K562 (cell line): ENCODE measurements at regions not wholly inside any gene's neighbourhood (a gene's known extent, or its start where the extent isn't known, plus 50 kb on each side); places are given as distances from the start of the nearest gene placed in this dataset.

ENCODE experiments used
- ATAC-seq: fragments of 200-7000 bp; cut with Tn5 transposase; 3 replicates; pipeline ENCODE4 v1.9.1; 2020; ENCODE audit warnings: moderate library complexity
- BruUV-seq: library from RNA; stranded (reverse); fragments of 400-500 nt; replicated peaks from 2 replicates; lab custom pipeline; 2021; lab: Mats Ljungman, UMichigan
- CTCF ChIA-PET: fragments of 300-600 bp; formaldehyde crosslinking; extraction: SDS; loops from one replicate; lab custom pipeline; 2021; ENCODE audit warnings: low intra/inter-chr PET ratio; lab: Yijun Ruan, JAX
- POLR2A ChIA-PET: fragments of 300-600, 350-650 bp; sonication (Branson Sonifier 250); formaldehyde crosslinking; extraction: SDS; loops from one replicate; lab custom pipeline; 2021; ENCODE audit warnings: antibody characterized with exemption, inconsistent platforms; lab: Yijun Ruan, JAX
- DNase-seq, 4 experiments: peaks; one replicate each; pipeline versions ENCODE4 v3.0.0 to v3.0.0-alpha.2; 2011 to 2018; ENCODE audit warnings: low spot score in 3 of 4, mixed read lengths in 3 of 4; ENCODE audit errors: extremely low read depth in 1 of 4
- FAIRE-seq: peaks from 2 replicates; lab custom pipeline; 2011; peaks lifted over from hg19 to GRCh38; lab: Jason Lieb, UNC
- H2AFZ ChIP-seq: 2 replicates; pipeline ENCODE4 v1.6.0; 2011; ENCODE audit warnings: low read depth, low read length, control low read depth, inconsistent platforms
- H3K27ac ChIP-seq: fragments of 200-600 bp; 3 replicates; pipeline ENCODE4 v1.8.0; 2011; ENCODE audit warnings: low read depth, mild to moderate bottlenecking, control low read depth, inconsistent platforms, low read length, moderate library complexity, mixed read lengths; ENCODE audit errors: extremely low read depth
- H3K27me3 ChIP-seq, 2 experiments: fragments of 300-600 bp in 1 of 2; 2 replicates in 1 of 2; 3 replicates in 1 of 2; pipeline versions ENCODE4 v1.6.0 to v1.8.0; 2011; ENCODE audit warnings: inconsistent platforms in 2 of 2, low read length in 2 of 2, mild to moderate bottlenecking in 1 of 2, mixed read lengths in 1 of 2, moderate library complexity in 1 of 2; ENCODE audit not compliant: control insufficient read depth in 2 of 2, insufficient read depth in 2 of 2
- H3K36me3 ChIP-seq: fragments of 300-600 bp; 3 replicates; pipeline ENCODE4 v1.8.0; 2011; ENCODE audit warnings: mild to moderate bottlenecking, low read length, inconsistent platforms; ENCODE audit not compliant: control insufficient read depth, insufficient read depth
- H3K4me1 ChIP-seq, 2 experiments: fragments of 200-600 bp in 1 of 2; replicated peaks in 1 of 2; 2 replicates in 1 of 2; 3 replicates in 1 of 2; pipeline versions ENCODE4 v1.5.1 to v1.8.0; 2011; ENCODE audit warnings: inconsistent platforms in 2 of 2, low read length in 2 of 2, mild to moderate bottlenecking in 1 of 2, mixed read lengths in 1 of 2, moderate library complexity in 1 of 2; ENCODE audit not compliant: control insufficient read depth in 2 of 2, insufficient read depth in 2 of 2
- H3K4me2 ChIP-seq: 2 replicates; pipeline ENCODE4 v1.6.1; 2011; ENCODE audit warnings: low read length, control low read depth, inconsistent platforms, mixed read lengths; ENCODE audit not compliant: insufficient read depth
- H3K4me3 ChIP-seq: fragments of 200-600 bp; sonication (generic), shearing (Covaris generic); 2 replicates; pipeline ENCODE4 v1.5.1; 2016; ENCODE audit warnings: control low read depth, inconsistent platforms
- H3K79me2 ChIP-seq: fragments of 200-600 bp; 3 replicates; pipeline ENCODE4 v1.8.0; 2011; ENCODE audit warnings: low read length, inconsistent platforms; ENCODE audit not compliant: control insufficient read depth, insufficient read depth
- H3K9ac ChIP-seq, 2 experiments: 2 replicates each; pipeline versions ENCODE4 v1.6.0 to v1.6.1; 2011; ENCODE audit warnings: low read depth in 2 of 2, low read length in 2 of 2, control low read depth in 1 of 2, inconsistent platforms in 1 of 2, mild to moderate bottlenecking in 1 of 2, mixed read lengths in 1 of 2; ENCODE audit not compliant: insufficient read depth in 1 of 2
- H3K9me1 ChIP-seq: one replicate; pipeline ENCODE4 v1.6.0; 2011; ENCODE audit warnings: inconsistent platforms, mild to moderate bottlenecking, low read length, moderate library complexity; ENCODE audit not compliant: control insufficient read depth, insufficient read depth
- H3K9me3 ChIP-seq: replicated peaks from 2 replicates; pipeline ENCODE4 v1.5.1; 2011; ENCODE audit warnings: low read depth, low read length, inconsistent platforms; ENCODE audit not compliant: control insufficient read depth, insufficient read depth
- H4K20me1 ChIP-seq: replicated peaks from 2 replicates; pipeline ENCODE4 v1.6.1; 2011; ENCODE audit warnings: low read length, inconsistent platforms, mixed read lengths; ENCODE audit not compliant: control insufficient read depth, insufficient read depth
- CBX1 ChIP-seq: sonication (generic); IDR thresholded peaks from 2 replicates; pipeline ENCODE4 v1.6.1; 2016; ENCODE audit warnings: antibody characterized with exemption, low read depth, mild to moderate bottlenecking
- EGR1 ChIP-seq: fragments of 450-650 bp; conservative IDR thresholded peaks from 2 replicates; pipeline ENCODE4 v1.6.1; 2017; ENCODE audit warnings: mild to moderate bottlenecking
- EWSR1 ChIP-seq: fragments of 450-650 bp; IDR thresholded peaks from 2 replicates; pipeline ENCODE4 v1.6.1; 2018; ENCODE audit warnings: borderline replicate concordance, mild to moderate bottlenecking, low read depth, moderate library complexity; ENCODE audit not compliant: partially characterized antibody
- FOXK2 ChIP-seq, 2 experiments: fragments of 450-650 bp; IDR thresholded peaks in 1 of 2; conservative IDR thresholded peaks in 1 of 2; 2 replicates each; pipeline ENCODE4 v1.6.1; 2016; ENCODE audit warnings: low read depth in 2 of 2, mild to moderate bottlenecking in 1 of 2
- HDAC1 ChIP-seq, 2 experiments: fragments of 450-650 bp; IDR thresholded peaks; 2 replicates each; pipeline ENCODE4 v1.6.1; 2016 to 2017; ENCODE audit warnings: inconsistent platforms in 1 of 2, mild to moderate bottlenecking in 1 of 2, moderate library complexity in 1 of 2
- NR2C2 ChIP-seq, 2 experiments: fragments of 200-800 bp in 1 of 2; sonication (Bioruptor generic) in 1 of 2; sonication (generic) in 1 of 2; formaldehyde crosslinking in 1 of 2; IDR thresholded peaks; 2 replicates each; pipeline versions ENCODE4 v1.6.1 to v1.8.0; 2016 to 2022; ENCODE audit warnings: mild to moderate bottlenecking in 1 of 2, missing compliant biosample characterization in 1 of 2, missing genetic modification characterization in 1 of 2, missing genetic modification reagents in 1 of 2
- PHB ChIP-seq: fragments of 250-450 bp; sonication (Bioruptor Pico); IDR thresholded peaks from 2 replicates; pipeline ENCODE4 v1.5.0; 2021
- POLR2AphosphoS5 ChIP-seq: IDR thresholded peaks from 2 replicates; pipeline ENCODE4 v1.6.1; 2011; ENCODE audit warnings: mild to moderate bottlenecking, low read depth, low read length, moderate library complexity; ENCODE audit not compliant: control insufficient read depth, insufficient read depth
- POU5F1 ChIP-seq: fragments of 150-350 bp; IDR thresholded peaks from 2 replicates; pipeline ENCODE4 v1.6.1; 2014; ENCODE audit warnings: borderline replicate concordance, low read length, low read depth, mild to moderate bottlenecking; ENCODE audit not compliant: partially characterized antibody
- RAD51 ChIP-seq: fragments of 450-650 bp; IDR thresholded peaks from 2 replicates; pipeline ENCODE4 v1.7.1; 2016; ENCODE audit warnings: low read depth, mild to moderate bottlenecking, borderline replicate concordance
- RCOR1 ChIP-seq, 2 experiments: IDR thresholded peaks; 2 replicates each; pipeline ENCODE4 v1.6.1; 2012; ENCODE audit warnings: low read depth in 2 of 2, low read length in 2 of 2, borderline replicate concordance in 1 of 2, improper control_type of control experiment in 1 of 2
- SIN3B ChIP-seq: fragments of 450-650 bp; IDR thresholded peaks from 2 replicates; pipeline ENCODE4 v1.6.1; 2017; ENCODE audit warnings: low read depth, mild to moderate bottlenecking, moderate library complexity
- SPI1 ChIP-seq: IDR thresholded peaks from 2 replicates; pipeline ENCODE4 v1.6.1; 2011; ENCODE audit warnings: low read depth, low read length, control low read depth, borderline replicate concordance
- TRIM24 ChIP-seq, 2 experiments: fragments of 450-650 bp; IDR thresholded peaks; 2 replicates each; pipeline ENCODE4 v1.6.1; 2016
- ZNF146 ChIP-seq: IDR thresholded peaks from one replicate; pipeline ENCODE4 v1.6.1; 2018; ENCODE audit warnings: missing compliant biosample characterization; ENCODE audit not compliant: unreplicated experiment
- ZNF174 ChIP-seq: fragments of 250-450 bp; sonication (Bioruptor Pico); IDR thresholded peaks from 2 replicates; pipeline ENCODE4 v1.4.0; 2020; ENCODE audit warnings: mild to moderate bottlenecking
- ZNF212 ChIP-seq: fragments of 450-650 bp; formaldehyde crosslinking; IDR thresholded peaks from 2 replicates; pipeline ENCODE4 v1.4.0; 2020; ENCODE audit warnings: mild to moderate bottlenecking
- WGBS: fragments of 100-300 bp; shearing (Covaris generic); methylation state at CpG from one replicate; pipeline ENCODE4 v1.1.6; 2016; ENCODE audit warnings: low coverage, mixed read lengths; ENCODE audit not compliant: insufficient coverage; ENCODE audit errors: missing lambda C conversion rate; 5-methylcytosine and 5-hydroxymethylcytosine counted together
- in situ Hi-C: fragments of 300-500 bp; cut with MboI; formaldehyde crosslinking; loops from 4 replicates; pipeline ENCODE4 v1.15.0; 2018; ENCODE audit warnings: inconsistent platforms, mixed read lengths
- intact Hi-C: fragments of 100-400 bp; cut with micrococcal nuclease; formaldehyde crosslinking; loops from 2 replicates; pipeline ENCODE4 v1.14.2; 2022

DNA sequence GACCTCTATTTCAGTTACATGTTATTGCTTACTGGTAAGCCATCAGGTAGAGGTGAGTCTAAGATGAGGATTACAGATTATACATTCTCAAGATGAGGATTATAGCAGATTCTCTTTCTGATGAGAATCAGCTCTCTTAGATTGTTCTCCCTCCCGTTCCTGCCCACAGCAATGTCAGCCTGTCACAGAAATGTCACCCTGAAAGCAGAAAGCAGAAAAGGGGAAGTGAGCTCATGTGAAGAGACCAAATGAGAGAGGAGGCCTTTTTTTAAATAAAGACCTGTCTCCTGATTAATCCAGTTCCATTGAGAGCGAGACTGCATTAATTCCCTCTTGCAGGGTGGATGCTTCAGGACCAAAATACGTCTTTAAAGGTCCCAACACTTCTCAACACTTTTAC lies 445.6 kb downstream of the KCTD12 start:
- no peak overlapping the region for H3K4me2 ChIP-seq
- CTCF ChIA-PET, result no interaction called here
- no TSS peak for BruUV-seq

DNA sequence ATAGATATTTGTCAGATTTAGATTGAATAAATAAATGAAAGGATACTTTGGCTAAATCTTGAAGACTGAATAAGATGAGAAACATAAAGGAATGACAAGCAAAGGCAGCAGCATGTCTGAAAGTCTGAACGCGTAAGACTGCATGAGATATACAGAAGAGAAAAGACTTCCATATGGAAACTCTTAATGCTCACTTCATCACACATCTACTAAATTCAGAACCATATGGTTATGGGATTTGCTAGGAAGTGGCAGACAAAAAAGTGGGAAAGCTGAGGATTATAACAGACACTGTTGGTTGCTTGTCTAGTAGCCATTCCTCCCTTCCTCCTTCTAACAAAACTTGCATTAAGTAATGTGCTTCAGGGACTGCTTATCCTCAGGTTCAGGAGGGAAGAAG lies 446.7 kb downstream of the KCTD12 start:
- Histone ChIP-seq H3K36me3 (no peaks in the 10 kb centered on the region), H3K9me1 (no peaks in the 10 kb centered on the region), H4K20me1 (no peaks in the 10 kb centered on the region), H3K4me2 (no peak overlapping the region), H3K79me2 (no peaks in the 10 kb centered on the region), H2AFZ (no peak overlapping the region), H3K9me3 (no peaks in the 10 kb centered on the region), H3K4me3 (no peak overlapping the region), H3K27ac (no peak overlapping the region), H3K4me1 (no peaks in the 10 kb centered on the region), H3K27me3 (no peaks in the 10 kb centered on the region), H3K9ac (no peak overlapping the region)
- ATAC-seq (no peak), FAIRE-seq (no peak), DNase-seq (no peak)
- TF ChIP-seq HDAC1 (IDR thresholded peaks at IDR 0.05), result no peak
- TF ChIP-seq FOXK2 (conservative IDR thresholded peaks at IDR 0.05 in 1 of 2, IDR thresholded peaks at IDR 0.05 in 1 of 2; ENCODE audit: low read depth in 2 of 2), result no peak
- no peak for TF ChIP-seq EWSR1
- TF ChIP-seq NR2C2 (CRISPR knock-in tag; IDR thresholded peaks at IDR 0.05), result no peak
- TF ChIP-seq NR2C2 (tag; IDR thresholded peaks at IDR 0.05), result no peak
- TF ChIP-seq RCOR1 (IDR thresholded peaks at IDR 0.05; ENCODE audit: borderline replicate concordance in 1 of 2, low read depth in 2 of 2, low read length in 2 of 2), result no peak
- no peak for TF ChIP-seq PHB (CRISPR knock-in tag)
- no peak for TF ChIP-seq ZNF146 (CRISPR knock-in tag)
- no peak for TF ChIP-seq EGR1
- no peak for TF ChIP-seq POU5F1
- no peak for TF ChIP-seq RAD51
- TF ChIP-seq ZNF212 (CRISPR knock-in tag), result no peak
- no peak for TF ChIP-seq SIN3B
- no peak for TF ChIP-seq TRIM24 (IDR thresholded peaks at IDR 0.05)
- no peak for TF ChIP-seq ZNF174 (CRISPR knock-in tag)
- no peak for TF ChIP-seq POLR2AphosphoS5
- ChIA-PET POLR2A (no interaction called here), CTCF (no interaction called here)
- intact Hi-C loops, result no loop called here
- in situ Hi-C loops, result no loop called here
- BruUV-seq, result no TSS peak
- 0% methylated on average over 2 of the region's 2 CpGs for WGBS

More for the DNA sequence above, 445.6 kb downstream of the KCTD12 start:
- POLR2A ChIA-PET, result no interaction called here
- no peak overlapping the region for H2AFZ ChIP-seq
- intact Hi-C loops (no loop called here), in situ Hi-C loops (no loop called here)
- TF ChIP-seq CBX1 (no peak), SPI1 (peak; percentile 50; the same call in 1 of the 2 replicates)
- no peak for DNase-seq
- FAIRE-seq, result no peak
- 4% methylated on average over 3 of the region's 3 CpGs for WGBS
- no peaks in the 10 kb centered on the region for H3K4me1 ChIP-seq
- H3K4me3 ChIP-seq, result no peak overlapping the region
- no peaks in the 10 kb centered on the region for H3K27me3 ChIP-seq
- H3K9me1 ChIP-seq, result no peaks in the 10 kb centered on the region
- H3K9me3 ChIP-seq, result no peaks in the 10 kb centered on the region
- no peaks in the 10 kb centered on the region for H3K79me2 ChIP-seq
- no peak overlapping the region for H3K27ac ChIP-seq
- no peaks in the 10 kb centered on the region for H3K36me3 ChIP-seq
- H4K20me1 ChIP-seq, result no peaks in the 10 kb centered on the region
- no peak overlapping the region for H3K9ac ChIP-seq
- no peak for ATAC-seq
